HG02759 (cell line): ENCODE measurements at regions not wholly inside any gene's neighbourhood (a gene's known extent, or its start where the extent isn't known, plus 50 kb on each side); places are given as distances from the start of the nearest gene placed in this dataset.
"Not testable (repeated sequence)": the region's sequence is repeated elsewhere in the genome, so short reads cannot be mapped to it uniquely, and the experiment has no call there.

Source experiments
- ATAC-seq: cut with Tn5 transposase; IDR thresholded peaks from one replicate; pipeline ENCODE4 v1.9.1; 2021; ENCODE audit warnings: mild to moderate bottlenecking, moderate library complexity; ENCODE audit not compliant: unreplicated experiment

- no peak for ATAC-seq
Measured at GRCh38 chr3:67145738-67146137, 147.6 kb downstream of the KBTBD8 start.

DNA sequence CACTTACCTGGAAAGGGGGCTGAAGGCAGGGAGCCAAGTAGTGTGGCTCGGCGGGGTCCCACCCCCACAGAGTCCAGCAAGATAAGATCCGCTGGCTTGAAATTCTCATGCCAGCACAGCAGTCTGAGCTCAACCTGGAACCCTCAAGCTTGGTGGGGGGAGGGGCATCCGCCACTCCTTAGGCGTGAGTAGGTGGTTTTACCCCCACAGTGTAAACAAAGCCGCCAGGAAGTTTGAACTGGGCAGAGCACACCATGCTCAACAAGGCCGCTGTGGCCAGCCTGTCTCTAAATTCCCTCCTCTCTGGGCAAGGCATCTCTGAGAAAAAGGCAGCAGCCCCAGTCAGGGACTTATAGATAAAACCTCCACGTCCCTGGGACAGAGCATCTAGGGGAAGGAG lies 156.3 kb downstream of the KBTBD8 start:
- ATAC-seq = no peak

DNA sequence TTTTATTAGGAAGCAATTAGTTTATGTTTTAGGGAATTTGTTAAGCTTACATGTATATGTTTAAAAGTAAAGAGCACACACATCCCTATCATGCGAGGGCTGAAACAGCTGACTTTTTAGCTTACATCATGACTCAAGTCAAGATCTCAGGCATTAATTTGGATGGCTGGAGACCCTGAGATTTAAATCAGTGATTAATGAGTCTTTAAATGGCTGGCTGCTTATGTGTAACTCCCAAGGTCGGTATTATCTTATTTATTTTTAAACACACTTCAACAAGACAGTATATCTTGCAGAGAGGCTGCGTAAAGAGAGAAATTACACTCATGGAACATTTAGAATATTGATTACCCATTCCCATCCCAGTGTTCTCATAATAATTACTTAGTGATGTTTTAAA lies 169.4 kb downstream of the KBTBD8 start:
- ATAC-seq = no peak

DNA sequence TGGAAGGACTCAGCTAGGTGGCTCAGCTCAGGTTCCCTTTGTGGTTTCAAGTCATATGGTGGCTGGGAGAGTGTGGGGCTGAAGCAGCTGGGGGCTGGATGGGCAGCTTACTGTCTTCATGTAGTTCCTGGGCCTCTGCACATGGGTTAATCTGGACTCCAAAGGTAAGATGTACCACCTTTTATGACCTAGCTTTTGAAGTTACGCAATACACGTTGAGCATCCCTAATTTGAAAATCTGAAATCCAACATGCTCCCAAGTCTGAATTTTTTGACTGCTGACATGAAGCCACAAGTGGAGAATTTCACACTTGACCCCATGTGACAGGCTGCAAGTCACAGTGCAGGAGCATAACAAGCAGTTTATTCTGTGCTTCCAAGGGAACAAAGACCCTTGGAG lies 173.7 kb downstream of the KBTBD8 start:
- ATAC-seq = no peak

DNA sequence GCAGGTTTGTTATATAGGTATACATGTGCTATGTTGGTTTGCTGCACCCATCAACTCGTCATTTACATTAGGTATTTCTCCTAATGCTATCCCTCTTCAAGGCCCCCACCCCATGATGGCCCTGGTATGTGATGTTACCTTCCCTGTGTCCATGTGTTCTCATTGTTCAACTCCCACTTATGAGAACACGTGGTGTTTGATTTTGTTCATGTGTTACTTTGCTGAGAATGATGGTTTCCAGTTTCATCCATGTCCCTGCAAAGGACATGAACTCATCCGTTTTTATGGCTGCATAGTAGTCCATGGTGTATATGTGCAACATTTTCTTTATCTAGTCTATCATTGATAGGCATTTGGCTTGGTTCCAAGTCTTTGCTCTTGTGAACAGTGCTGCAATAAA lies 175.0 kb downstream of the KBTBD8 start:
- ATAC-seq = not testable (repeated sequence)

- no peak for ATAC-seq
Measured at GRCh38 chr3:67176396-67176795, 178.3 kb downstream of the KBTBD8 start.

GRCh38 chr3:67192466-67192865 lies 194.4 kb downstream of the KBTBD8 start:
- no peak for ATAC-seq

- no peak for ATAC-seq
Measured at GRCh38 chr3:67196677-67197076, 198.6 kb downstream of the KBTBD8 start.

GRCh38 chr3:67198374-67198773 lies 200.3 kb downstream of the KBTBD8 start:
- ATAC-seq = no peak

DNA sequence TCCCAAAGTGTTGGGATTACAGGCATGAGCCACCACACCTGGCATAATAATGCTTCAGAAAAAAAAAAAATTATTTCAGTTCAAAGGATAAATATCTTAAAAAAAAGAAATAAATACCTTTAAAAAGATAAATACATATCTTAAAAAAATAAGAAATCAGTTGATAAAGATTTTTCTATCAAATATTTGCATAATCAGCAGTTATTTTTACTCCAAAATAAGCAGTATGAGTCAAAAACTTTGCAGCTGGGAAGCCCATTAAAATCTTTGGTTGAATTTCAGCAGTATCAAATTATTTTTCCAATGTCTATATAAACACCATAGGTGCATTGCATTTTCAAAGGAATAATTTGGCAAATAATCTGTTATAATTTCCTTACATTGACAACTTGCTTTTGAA lies 202.5 kb downstream of the KBTBD8 start:
- ATAC-seq = no peak

- no peak for ATAC-seq
Measured at GRCh38 chr3:67201026-67201425, 202.9 kb downstream of the KBTBD8 start.

DNA sequence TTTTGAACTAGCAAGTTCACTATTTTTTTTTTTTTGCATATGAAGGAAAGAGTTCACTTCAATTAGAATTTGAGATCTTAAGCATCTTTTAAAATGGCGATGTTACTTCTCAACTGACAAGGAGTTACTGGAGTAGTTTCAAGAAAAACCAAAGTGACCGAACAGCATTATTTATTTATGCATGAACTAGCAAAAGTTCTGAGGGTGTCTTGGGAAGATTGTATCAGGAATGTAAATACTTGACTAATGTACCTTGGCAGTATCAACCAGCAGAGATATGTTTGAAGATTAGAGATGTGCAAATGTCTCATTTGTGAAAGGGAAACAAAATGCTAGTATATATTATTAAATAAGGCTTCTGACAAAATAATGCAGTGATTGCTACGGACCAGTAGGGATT lies 203.9 kb downstream of the KBTBD8 start:
- no peak for ATAC-seq

GRCh38 chr3:67204951-67205350 lies 206.8 kb downstream of the KBTBD8 start:
- ATAC-seq = no peak

GRCh38 chr3:67215690-67216089 lies 217.6 kb downstream of the KBTBD8 start:
- ATAC-seq = no peak

- no peak for ATAC-seq
Measured at GRCh38 chr3:67227030-67227429, 228.9 kb downstream of the KBTBD8 start.

GRCh38 chr3:67228136-67228535 lies 230.0 kb downstream of the KBTBD8 start:
- no peak for ATAC-seq

GRCh38 chr3:67232642-67233041 lies 234.5 kb downstream of the KBTBD8 start:
- ATAC-seq = no peak

GRCh38 chr3:67239353-67239752 lies 241.2 kb downstream of the KBTBD8 start:
- ATAC-seq = no peak

- no peak for ATAC-seq
Measured at GRCh38 chr3:67241084-67241483, 243.0 kb downstream of the KBTBD8 start.

DNA sequence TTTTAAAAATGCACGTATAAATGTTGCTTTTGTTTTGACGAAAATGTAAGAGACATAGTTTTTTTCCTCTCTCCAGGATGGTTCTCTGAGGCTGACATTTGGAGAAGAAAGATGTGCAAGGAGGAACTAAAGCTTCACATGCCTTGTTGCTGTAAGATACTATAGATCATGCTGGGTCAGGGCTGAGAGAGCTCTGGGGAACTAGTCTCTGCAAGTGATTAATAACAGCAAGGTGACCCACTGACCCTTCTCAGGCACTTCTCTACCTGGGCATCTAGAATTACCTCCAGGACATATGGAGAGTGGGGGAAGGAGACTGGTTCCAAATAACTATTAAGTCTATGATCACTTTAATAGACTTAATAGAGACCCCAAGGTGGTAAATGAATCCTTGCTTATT lies 246.0 kb downstream of the KBTBD8 start:
- ATAC-seq = no peak

GRCh38 chr3:67245545-67245944 lies 247.4 kb downstream of the KBTBD8 start:
- ATAC-seq = no peak

- ATAC-seq = no peak
Measured at GRCh38 chr3:67248726-67249125, 250.6 kb downstream of the KBTBD8 start.

DNA sequence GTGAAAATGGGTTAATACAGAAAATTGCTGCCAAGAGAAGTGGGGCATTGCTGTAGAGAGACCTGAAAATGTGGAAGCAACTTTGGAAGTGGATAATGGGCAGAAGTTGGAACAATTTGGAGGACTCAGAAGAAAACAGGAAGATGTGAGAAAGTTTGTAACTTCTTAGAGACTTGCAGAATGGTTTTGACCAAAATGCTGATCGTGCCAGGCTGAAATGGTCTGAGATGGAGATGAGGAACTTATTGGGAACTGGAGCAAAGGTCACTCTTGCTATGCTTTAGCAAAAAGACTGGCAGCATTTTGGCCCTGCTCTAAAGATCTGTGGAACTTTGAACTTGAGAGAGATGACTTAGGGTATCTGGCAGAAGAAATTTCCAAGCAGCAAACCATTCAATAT lies 254.8 kb downstream of the KBTBD8 start:
- not testable (repeated sequence) for ATAC-seq
